ENCODE measurements at regions not wholly inside any gene's neighbourhood (a gene's known extent, or its start where the extent isn't known, plus 50 kb on each side); places are given as distances from the start of the nearest gene placed in this dataset.
A peak's percentile ranks its signal among the peaks of the same experiment; 100 is the strongest.

DNA sequence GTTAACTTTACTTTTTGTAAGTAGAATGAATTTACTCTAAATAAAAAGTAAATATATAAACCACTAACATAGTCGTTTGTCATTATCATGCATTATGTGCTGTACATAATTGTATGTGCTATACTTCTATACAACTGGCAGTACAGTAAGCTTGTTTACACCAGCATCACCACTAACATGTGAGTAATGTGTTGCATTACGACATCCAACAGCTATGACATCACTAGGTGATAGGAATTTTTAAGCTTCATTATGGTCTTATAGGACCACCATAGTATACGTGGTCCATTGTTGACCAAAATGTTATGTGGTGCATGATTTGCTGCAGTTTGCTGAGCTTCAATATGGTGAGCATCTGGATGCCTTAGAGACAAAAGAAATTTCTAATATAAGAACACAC lies 819.1 kb upstream of the GRAMD2B start:
- Histone ChIP-seq H3K27ac (ENCODE audit: insufficient read depth, low read depth, low read length) (no peak overlapping the region), H3K4me2 (ENCODE audit: insufficient read depth, low read length) (no peak overlapping the region), H4K20me1 (replicated peaks; ENCODE audit: control insufficient read depth, extremely low read depth, insufficient read depth, low read length) (no peaks in the 10 kb centered on the region), H3K79me2 (ENCODE audit: control insufficient read depth, insufficient read depth, low read length) (no peaks in the 10 kb centered on the region), H3K9ac (replicated peaks; ENCODE audit: extremely low read depth, insufficient read depth, low read length) (no peak overlapping the region), H2AFZ (ENCODE audit: low read depth, low read length) (no peak overlapping the region), H3K27me3 (ENCODE audit: control insufficient read depth in 2 of 2, insufficient read depth in 2 of 2, low read length in 2 of 2) (no peaks in the 10 kb centered on the region), H3K9me3 (replicated peaks; ENCODE audit: control insufficient read depth, insufficient read depth, low read length) (no peaks in the 10 kb centered on the region), H3K4me1 (ENCODE audit: control insufficient read depth, extremely low read depth, insufficient read depth, low read length) (no peaks in the 10 kb centered on the region), H3K4me3 (replicated peaks in 1 of 3; ENCODE audit: insufficient read depth in 1 of 3, low read depth in 1 of 3, low read length in 3 of 3) (no peak overlapping the region), H3K9me1 (replicated peaks; ENCODE audit: control insufficient read depth, extremely low read depth, insufficient read depth, low read length) (no peaks in the 10 kb centered on the region), H3K36me3 (ENCODE audit: control insufficient read depth in 2 of 2, extremely low read depth in 1 of 2, insufficient read depth in 2 of 2, low read length in 2 of 2) (no peaks in the 10 kb centered on the region)
- no peak for DNase-seq (ENCODE audit: low read depth, low spot score)
- dilution Hi-C loops (cut with MboI; ENCODE audit: extremely low pct_ligation_motif_present, low sequenced_read_pairs) (no loop called here), intact Hi-C loops (cut with micrococcal nuclease) (no loop called here)
- CTCF ChIA-PET: interaction anchor here (0.6 to 1.1 kb wide), 2 partner anchors 12 to 96 kb away, joined by 3 read pairs; no protein-coding TSS in a partner anchor
- no peak for FAIRE-seq
- no TSS peak for BruUV-seq (replicated peaks)
- no peak for TF ChIP-seq MYC (IDR thresholded peaks at IDR 0.05; ENCODE audit: low read depth, low read length)
- TF ChIP-seq, protein P1, sequence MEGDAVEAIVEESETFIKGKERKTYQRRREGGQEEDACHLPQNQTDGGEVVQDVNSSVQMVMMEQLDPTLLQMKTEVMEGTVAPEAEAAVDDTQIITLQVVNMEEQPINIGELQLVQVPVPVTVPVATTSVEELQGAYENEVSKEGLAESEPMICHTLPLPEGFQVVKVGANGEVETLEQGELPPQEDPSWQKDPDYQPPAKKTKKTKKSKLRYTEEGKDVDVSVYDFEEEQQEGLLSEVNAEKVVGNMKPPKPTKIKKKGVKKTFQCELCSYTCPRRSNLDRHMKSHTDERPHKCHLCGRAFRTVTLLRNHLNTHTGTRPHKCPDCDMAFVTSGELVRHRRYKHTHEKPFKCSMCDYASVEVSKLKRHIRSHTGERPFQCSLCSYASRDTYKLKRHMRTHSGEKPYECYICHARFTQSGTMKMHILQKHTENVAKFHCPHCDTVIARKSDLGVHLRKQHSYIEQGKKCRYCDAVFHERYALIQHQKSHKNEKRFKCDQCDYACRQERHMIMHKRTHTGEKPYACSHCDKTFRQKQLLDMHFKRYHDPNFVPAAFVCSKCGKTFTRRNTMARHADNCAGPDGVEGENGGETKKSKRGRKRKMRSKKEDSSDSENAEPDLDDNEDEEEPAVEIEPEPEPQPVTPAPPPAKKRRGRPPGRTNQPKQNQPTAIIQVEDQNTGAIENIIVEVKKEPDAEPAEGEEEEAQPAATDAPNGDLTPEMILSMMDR (IDR thresholded peaks at IDR 0.05; ENCODE audit: extremely low read depth in 1 of 2, insufficient read depth in 1 of 2, low read depth in 1 of 2, low read length in 2 of 2): no peak
- no peak for TF ChIP-seq EZH2 (IDR thresholded peaks at IDR 0.05; ENCODE audit: borderline replicate concordance, low read depth, low read length, severe bottlenecking)
- no peak for TF ChIP-seq MAX (IDR thresholded peaks at IDR 0.05; ENCODE audit: insufficient read depth, insufficient read length)
- no peak for TF ChIP-seq POLR2A (IDR thresholded peaks at IDR 0.05; ENCODE audit: low read depth, low read length)
- POLR2A ChIA-PET: no interaction called here

GRCh38 chr5:125607018-125607417 lies 816.2 kb upstream of the GRAMD2B start:
- intact Hi-C loops (cut with micrococcal nuclease): no loop called here
- BruUV-seq (replicated peaks): no TSS peak
- DNase-seq (ENCODE audit: low read depth, low spot score) (peak; percentile 58), FAIRE-seq (peak; percentile 33)
- CTCF ChIA-PET: interaction anchor here (1.1 to 1.3 kb wide), 2 partner anchors 17 to 30 kb away, joined by 3 read pairs; no protein-coding TSS in a partner anchor
- Histone ChIP-seq H4K20me1 (replicated peaks; ENCODE audit: control insufficient read depth, extremely low read depth, insufficient read depth, low read length) (no peaks in the 10 kb centered on the region), H3K9me1 (replicated peaks; ENCODE audit: control insufficient read depth, extremely low read depth, insufficient read depth, low read length) (no peaks in the 10 kb centered on the region), H3K36me3 (ENCODE audit: control insufficient read depth in 2 of 2, extremely low read depth in 1 of 2, insufficient read depth in 2 of 2, low read length in 2 of 2) (no peaks in the 10 kb centered on the region), H3K27me3 (ENCODE audit: control insufficient read depth in 2 of 2, insufficient read depth in 2 of 2, low read length in 2 of 2) (no peaks in the 10 kb centered on the region), H3K4me1 (ENCODE audit: control insufficient read depth, extremely low read depth, insufficient read depth, low read length) (no peaks in the 10 kb centered on the region), H3K79me2 (ENCODE audit: control insufficient read depth, insufficient read depth, low read length) (no peaks in the 10 kb centered on the region), H3K27ac (ENCODE audit: insufficient read depth, low read depth, low read length) (no peak overlapping the region), H3K4me2 (ENCODE audit: insufficient read depth, low read length) (no peak overlapping the region), H3K9ac (replicated peaks; ENCODE audit: extremely low read depth, insufficient read depth, low read length) (no peak overlapping the region), H3K9me3 (replicated peaks; ENCODE audit: control insufficient read depth, insufficient read depth, low read length) (no peaks in the 10 kb centered on the region), H3K4me3 (replicated peaks in 1 of 3; ENCODE audit: insufficient read depth in 1 of 3, low read depth in 1 of 3, low read length in 3 of 3) (no peak overlapping the region), H2AFZ (ENCODE audit: low read depth, low read length) (no peak overlapping the region)
- POLR2A ChIA-PET: no interaction called here
- dilution Hi-C loops (cut with MboI; ENCODE audit: extremely low pct_ligation_motif_present, low sequenced_read_pairs): no loop called here
- no peak for TF ChIP-seq JUN (IDR thresholded peaks at IDR 0.05; ENCODE audit: borderline replicate concordance, insufficient read depth, insufficient read length, low read depth)
- TF ChIP-seq MAX (IDR thresholded peaks at IDR 0.05; ENCODE audit: insufficient read depth, insufficient read length): no peak
- no peak for TF ChIP-seq POLR2AphosphoS5 (IDR thresholded peaks at IDR 0.05; ENCODE audit: insufficient read depth, low read depth, low read length)
- TF ChIP-seq MYC (IDR thresholded peaks at IDR 0.05; ENCODE audit: low read depth, low read length): no peak
- no peak for TF ChIP-seq EZH2 (IDR thresholded peaks at IDR 0.05; ENCODE audit: borderline replicate concordance, low read depth, low read length, severe bottlenecking)
- peak; percentile 78 for TF ChIP-seq GATA2 (IDR thresholded peaks at IDR 0.05; ENCODE audit: insufficient read depth, insufficient read length, low read depth, low read length)
- peak; percentile 62 for TF ChIP-seq FOS (IDR thresholded peaks at IDR 0.05; ENCODE audit: borderline replicate concordance, insufficient read depth, low read length)
- no peak for TF ChIP-seq POLR2A (IDR thresholded peaks at IDR 0.05; ENCODE audit: low read depth, low read length)
- TF ChIP-seq, protein P1 (IDR thresholded peaks at IDR 0.05; ENCODE audit: extremely low read depth in 1 of 2, insufficient read depth in 1 of 2, low read depth in 1 of 2, low read length in 2 of 2): no peak

All from endothelial cell of umbilical vein (primary cell).